ENCODE measurements at regions not wholly inside any gene's neighbourhood (a gene's known extent, or its start where the extent isn't known, plus 50 kb on each side); places are given as distances from the start of the nearest gene placed in this dataset.

- no peak for TF ChIP-seq POLR2A (IDR thresholded peaks at IDR 0.05; ENCODE audit: low read depth, low read length)
- no peak for TF ChIP-seq POLR2AphosphoS5 (IDR thresholded peaks at IDR 0.05; ENCODE audit: low read depth, low read length)
Observed at GRCh38 chr4:179836179-179837075, 2394.2 kb upstream of the AGA start.
